Esophagus muscularis mucosa (tissue), 4 donors: ENCODE measurements at regions not wholly inside any gene's neighbourhood (a gene's known extent, or its start where the extent isn't known, plus 50 kb on each side); places are given as distances from the start of the nearest gene placed in this dataset.

Source experiments
- DNase-seq: peaks from one replicate; pipeline ENCODE4 v3.0.0-alpha.2; 2017; ENCODE audit errors: extremely low spot score
- H3K27ac ChIP-seq, 4 donors: fragments of 200-600 bp; sonication (generic); replicated peaks in 1 of 4; 1 replicate in 3 of 4; 2 replicates in 1 of 4; pipeline ENCODE4 v1.5.1; 2016 to 2019; ENCODE audit warnings: mild to moderate bottlenecking in 1 of 4
- H3K27me3 ChIP-seq, 4 donors: fragments of 200-600 bp; sonication (generic); one replicate each; pipeline versions ENCODE4 v1.5.1 to v1.6.0; 2016 to 2019
- H3K36me3 ChIP-seq, 4 donors: fragments of 200-600 bp; sonication (generic); one replicate each; pipeline ENCODE4 v1.5.1; 2016 to 2019
- H3K4me1 ChIP-seq, 4 donors: fragments of 200-600 bp; sonication (generic); one replicate each; pipeline ENCODE4 v1.5.1; 2016 to 2019
- H3K4me3 ChIP-seq, 4 donors: fragments of 200-600 bp; sonication (generic); 1 replicate in 2 of 4; 2 replicates in 2 of 4; pipeline ENCODE4 v1.5.1; 2016 to 2019; ENCODE audit warnings: mild to moderate bottlenecking in 4 of 4, moderate library complexity in 1 of 4
- H3K9me3 ChIP-seq, 4 donors: fragments of 200-600 bp; sonication (generic); 1 replicate in 3 of 4; 2 replicates in 1 of 4; pipeline ENCODE4 v1.5.1; 2016 to 2019
- CTCF ChIP-seq, 3 experiments: fragments of 200-600 bp in 2 of 3; fragments of 450-650 bp in 1 of 3; sonication (generic) in 2 of 3; IDR thresholded peaks; one replicate each; pipeline ENCODE4 v1.5.1; 2017 to 2019; ENCODE audit warnings: antibody characterized with exemption in 3 of 3, mild to moderate bottlenecking in 2 of 3, moderate library complexity in 1 of 3
- EP300 ChIP-seq: sonication (generic); formaldehyde crosslinking; IDR thresholded peaks from one replicate; pipeline ENCODE4 v1.6.1; 2017; ENCODE audit warnings: antibody characterized with exemption
- POLR2A ChIP-seq: fragments of 450-650 bp; IDR thresholded peaks from one replicate; pipeline ENCODE4 v1.6.1; 2017; ENCODE audit warnings: antibody characterized with exemption, moderate library complexity, mild to moderate bottlenecking, low read depth
- POLR2AphosphoS5 ChIP-seq, 2 donors: sonication (generic); formaldehyde crosslinking; IDR thresholded peaks; one replicate each; pipeline ENCODE4 v1.6.1; 2017; ENCODE audit warnings: antibody characterized with exemption in 2 of 2
- WGBS: methylation state at CpG from one replicate; pipeline ENCODE4 v1.1.5; 2018; 5-methylcytosine and 5-hydroxymethylcytosine counted together
- intact Hi-C: fragments of 100-400 bp; cut with DNase I; formaldehyde crosslinking; loops from one replicate; pipeline ENCODE4 v1.15.1; 2023

DNA sequence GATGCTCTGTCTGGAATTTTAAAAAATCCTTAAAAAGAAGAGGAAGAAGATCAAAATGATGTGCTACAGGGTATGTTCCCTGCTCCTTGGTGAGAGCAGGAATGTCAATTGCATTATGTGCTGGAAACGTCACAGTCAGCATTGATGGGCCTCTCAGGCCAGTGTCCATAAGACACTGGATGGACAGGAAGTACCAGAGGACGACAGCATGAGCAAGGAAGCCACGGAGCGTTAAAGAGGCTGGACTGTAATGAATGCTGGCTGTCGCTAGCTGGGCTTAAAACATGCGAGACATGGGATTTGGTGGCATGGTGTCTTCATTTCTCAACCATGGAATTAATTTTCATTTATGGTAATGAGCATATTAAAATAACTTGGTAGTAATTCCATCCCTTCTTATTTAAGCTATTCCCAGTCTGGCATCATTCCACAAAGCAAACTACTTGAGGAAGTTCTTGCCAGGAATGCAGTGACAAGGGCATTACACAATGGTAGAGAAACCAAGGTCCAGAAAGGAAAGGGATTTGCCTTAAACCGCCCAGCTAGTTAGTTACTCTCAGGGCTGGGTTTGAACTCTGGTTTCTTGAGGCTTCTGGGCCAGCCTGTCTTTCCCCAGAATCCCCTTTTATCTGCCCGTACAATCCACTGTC is 166.6 kb upstream of the SOX4 start:
- Histone ChIP-seq H3K27me3 (no peaks in the 10 kb centered on the region), H3K27ac (no peak overlapping the region), H3K4me3 (no peak overlapping the region), H3K36me3 (no peaks in the 10 kb centered on the region), H3K4me1 (no peaks in the 10 kb centered on the region), H3K9me3 (peaks cover 0 to 5% (median 0%) of the 10 kb centered on the region in 4 donors)
- intact Hi-C loops: no loop called here
- no peak for DNase-seq
- TF ChIP-seq EP300 (no peak), POLR2A (no peak), POLR2AphosphoS5 (IDR thresholded peaks at IDR 0.05) (no peak), CTCF (IDR thresholded peaks at IDR 0.05) (no peak)
- WGBS: 83% methylated on average over 8 of the region's 8 CpGs

- 92% methylated on average over 2 of the region's 2 CpGs for WGBS
- Histone ChIP-seq H3K27me3 (no peaks in the 10 kb centered on the region), H3K36me3 (no peaks in the 10 kb centered on the region), H3K9me3 (peaks cover 0 to 5% (median 0%) of the 10 kb centered on the region in 4 donors), H3K4me3 (no peak overlapping the region), H3K4me1 (no peaks in the 10 kb centered on the region), H3K27ac (no peak overlapping the region)
- TF ChIP-seq EP300: no peak
- no peak for TF ChIP-seq POLR2A
- no peak for TF ChIP-seq POLR2AphosphoS5 (IDR thresholded peaks at IDR 0.05)
- no peak for TF ChIP-seq CTCF (IDR thresholded peaks at IDR 0.05)
- DNase-seq: no peak
- intact Hi-C loops: no loop called here
Observed at GRCh38 chr6:21429291-21429690, 164.3 kb upstream of the SOX4 start.

DNA sequence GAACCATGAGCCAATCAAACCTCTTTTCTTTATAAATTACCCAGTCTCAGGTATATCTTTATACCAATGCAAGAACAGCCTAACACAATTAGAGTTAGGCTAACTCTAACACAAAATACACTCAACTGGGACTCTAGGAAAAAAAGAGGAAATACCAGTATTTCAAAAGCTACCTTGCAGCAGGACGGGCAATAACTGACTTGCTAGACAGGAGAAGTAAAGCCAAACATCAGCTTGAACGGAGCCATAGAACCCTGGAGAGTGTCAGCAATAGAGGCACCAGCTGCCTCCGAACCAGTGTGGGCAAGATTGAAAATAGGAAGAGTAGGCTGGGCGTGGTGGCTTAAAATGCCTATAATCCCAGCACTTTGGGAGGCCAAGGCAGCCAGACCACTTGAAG is 162.0 kb upstream of the SOX4 start:
- TF ChIP-seq POLR2AphosphoS5 (IDR thresholded peaks at IDR 0.05): no peak
- no peak for TF ChIP-seq EP300
- no peak for TF ChIP-seq CTCF (IDR thresholded peaks at IDR 0.05)
- no peak for TF ChIP-seq POLR2A
- WGBS: 90% methylated on average over 4 of the region's 4 CpGs
- no peaks in the 10 kb centered on the region for H3K4me1 ChIP-seq
- DNase-seq: no peak
- no peaks in the 10 kb centered on the region for H3K27me3 ChIP-seq
- no peak overlapping the region for H3K27ac ChIP-seq
- intact Hi-C loops: no loop called here
- no peak overlapping the region for H3K4me3 ChIP-seq
- H3K9me3 ChIP-seq: no peaks in the 10 kb centered on the region
- H3K36me3 ChIP-seq: no peaks in the 10 kb centered on the region

GRCh38 chr6:21436625-21437024 is 156.9 kb upstream of the SOX4 start:
- H3K4me3 ChIP-seq: no peak overlapping the region
- intact Hi-C loops: no loop called here
- DNase-seq: no peak
- H3K9me3 ChIP-seq: no peaks in the 10 kb centered on the region
- TF ChIP-seq EP300 (no peak), POLR2AphosphoS5 (IDR thresholded peaks at IDR 0.05) (no peak), CTCF (IDR thresholded peaks at IDR 0.05) (no peak), POLR2A (no peak)
- 43% methylated on average over 1 of the region's 1 CpG for WGBS
- H3K36me3 ChIP-seq: no peaks in the 10 kb centered on the region
- no peak overlapping the region for H3K27ac ChIP-seq
- no peaks in the 10 kb centered on the region for H3K27me3 ChIP-seq
- H3K4me1 ChIP-seq: no peaks in the 10 kb centered on the region

DNA sequence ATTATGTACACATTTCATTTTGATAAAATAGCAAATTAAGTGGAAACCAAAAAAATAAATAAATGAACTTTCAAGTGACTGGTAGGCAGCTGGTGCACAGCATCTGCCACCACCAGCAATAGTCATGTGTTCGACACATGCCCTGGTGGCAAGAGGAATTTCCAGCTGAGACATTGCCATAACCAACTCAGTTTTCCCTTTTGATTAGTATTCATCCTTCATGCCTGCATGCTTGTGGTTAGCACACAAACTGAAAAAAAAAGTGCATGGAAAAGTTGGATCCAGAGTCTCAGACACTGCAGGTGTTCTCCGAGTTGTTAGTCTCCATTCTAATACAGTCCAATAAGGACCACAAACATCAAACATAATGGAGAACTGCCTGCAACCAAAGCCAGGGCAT is 156.0 kb upstream of the SOX4 start:
- 89% methylated on average over 2 of the region's 2 CpGs for WGBS
- no peak overlapping the region for H3K4me3 ChIP-seq

More for the DNA sequence above, 156.0 kb upstream of the SOX4 start:
- no peak for DNase-seq
- TF ChIP-seq POLR2A: no peak
- TF ChIP-seq EP300: no peak
- no peak for TF ChIP-seq CTCF (IDR thresholded peaks at IDR 0.05)
- no peak for TF ChIP-seq POLR2AphosphoS5 (IDR thresholded peaks at IDR 0.05)
- Histone ChIP-seq H3K4me1 (no peaks in the 10 kb centered on the region), H3K36me3 (no peaks in the 10 kb centered on the region), H3K9me3 (no peaks in the 10 kb centered on the region), H3K27ac (no peak overlapping the region), H3K27me3 (no peaks in the 10 kb centered on the region)
- intact Hi-C loops: no loop called here
